ENCODE measurements at regions not wholly inside any gene's neighbourhood (a gene's known extent, or its start where the extent isn't known, plus 50 kb on each side); places are given as distances from the start of the nearest gene placed in this dataset.

DNA sequence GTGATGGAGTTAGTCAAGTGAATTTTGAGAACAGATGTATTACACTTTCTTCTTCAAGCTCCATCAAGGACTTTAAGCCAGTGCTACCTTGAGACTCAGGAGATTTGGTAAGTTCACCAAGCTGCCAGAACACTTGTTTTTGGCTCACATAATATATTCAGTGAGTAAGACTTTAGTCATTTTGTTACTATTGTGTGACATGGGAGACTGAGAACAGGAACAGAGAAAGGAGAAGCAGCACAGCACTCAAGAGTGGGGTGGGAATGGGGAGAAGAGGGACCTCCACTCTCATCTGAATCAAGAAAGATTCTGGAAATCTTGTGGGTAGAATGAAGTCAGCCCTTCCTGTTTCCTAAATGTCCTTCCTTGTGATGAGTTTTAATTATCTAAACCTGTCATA is 87.3 kb upstream of the TET2 start (continued):
- TF ChIP-seq, protein P1, sequence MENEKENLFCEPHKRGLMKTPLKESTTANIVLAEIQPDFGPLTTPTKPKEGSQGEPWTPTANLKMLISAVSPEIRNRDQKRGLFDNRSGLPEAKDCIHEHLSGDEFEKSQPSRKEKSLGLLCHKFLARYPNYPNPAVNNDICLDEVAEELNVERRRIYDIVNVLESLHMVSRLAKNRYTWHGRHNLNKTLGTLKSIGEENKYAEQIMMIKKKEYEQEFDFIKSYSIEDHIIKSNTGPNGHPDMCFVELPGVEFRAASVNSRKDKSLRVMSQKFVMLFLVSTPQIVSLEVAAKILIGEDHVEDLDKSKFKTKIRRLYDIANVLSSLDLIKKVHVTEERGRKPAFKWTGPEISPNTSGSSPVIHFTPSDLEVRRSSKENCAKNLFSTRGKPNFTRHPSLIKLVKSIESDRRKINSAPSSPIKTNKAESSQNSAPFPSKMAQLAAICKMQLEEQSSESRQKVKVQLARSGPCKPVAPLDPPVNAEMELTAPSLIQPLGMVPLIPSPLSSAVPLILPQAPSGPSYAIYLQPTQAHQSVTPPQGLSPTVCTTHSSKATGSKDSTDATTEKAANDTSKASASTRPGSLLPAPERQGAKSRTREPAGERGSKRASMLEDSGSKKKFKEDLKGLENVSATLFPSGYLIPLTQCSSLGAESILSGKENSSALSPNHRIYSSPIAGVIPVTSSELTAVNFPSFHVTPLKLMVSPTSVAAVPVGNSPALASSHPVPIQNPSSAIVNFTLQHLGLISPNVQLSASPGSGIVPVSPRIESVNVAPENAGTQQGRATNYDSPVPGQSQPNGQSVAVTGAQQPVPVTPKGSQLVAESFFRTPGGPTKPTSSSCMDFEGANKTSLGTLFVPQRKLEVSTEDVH (IDR thresholded peaks at IDR 0.05; ENCODE audit: low read depth, partially characterized antibody) = no peak
- TF ChIP-seq, protein P2, sequence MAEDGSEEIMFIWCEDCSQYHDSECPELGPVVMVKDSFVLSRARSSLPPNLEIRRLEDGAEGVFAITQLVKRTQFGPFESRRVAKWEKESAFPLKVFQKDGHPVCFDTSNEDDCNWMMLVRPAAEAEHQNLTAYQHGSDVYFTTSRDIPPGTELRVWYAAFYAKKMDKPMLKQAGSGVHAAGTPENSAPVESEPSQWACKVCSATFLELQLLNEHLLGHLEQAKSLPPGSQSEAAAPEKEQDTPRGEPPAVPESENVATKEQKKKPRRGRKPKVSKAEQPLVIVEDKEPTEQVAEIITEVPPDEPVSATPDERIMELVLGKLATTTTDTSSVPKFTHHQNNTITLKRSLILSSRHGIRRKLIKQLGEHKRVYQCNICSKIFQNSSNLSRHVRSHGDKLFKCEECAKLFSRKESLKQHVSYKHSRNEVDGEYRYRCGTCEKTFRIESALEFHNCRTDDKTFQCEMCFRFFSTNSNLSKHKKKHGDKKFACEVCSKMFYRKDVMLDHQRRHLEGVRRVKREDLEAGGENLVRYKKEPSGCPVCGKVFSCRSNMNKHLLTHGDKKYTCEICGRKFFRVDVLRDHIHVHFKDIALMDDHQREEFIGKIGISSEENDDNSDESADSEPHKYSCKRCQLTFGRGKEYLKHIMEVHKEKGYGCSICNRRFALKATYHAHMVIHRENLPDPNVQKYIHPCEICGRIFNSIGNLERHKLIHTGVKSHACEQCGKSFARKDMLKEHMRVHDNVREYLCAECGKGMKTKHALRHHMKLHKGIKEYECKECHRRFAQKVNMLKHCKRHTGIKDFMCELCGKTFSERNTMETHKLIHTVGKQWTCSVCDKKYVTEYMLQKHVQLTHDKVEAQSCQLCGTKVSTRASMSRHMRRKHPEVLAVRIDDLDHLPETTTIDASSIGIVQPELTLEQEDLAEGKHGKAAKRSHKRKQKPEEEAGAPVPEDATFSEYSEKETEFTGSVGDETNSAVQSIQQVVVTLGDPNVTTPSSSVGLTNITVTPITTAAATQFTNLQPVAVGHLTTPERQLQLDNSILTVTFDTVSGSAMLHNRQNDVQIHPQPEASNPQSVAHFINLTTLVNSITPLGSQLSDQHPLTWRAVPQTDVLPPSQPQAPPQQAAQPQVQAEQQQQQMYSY (CRISPR knock-in tag; IDR thresholded peaks at IDR 0.05) = no peak
- TF ChIP-seq POLR2AphosphoS5 (IDR thresholded peaks at IDR 0.05; ENCODE audit: low read length) (no peak), SIX5 (IDR thresholded peaks at IDR 0.05; ENCODE audit: low read depth, low read length, severe bottlenecking) (no peak), LARP7 (IDR thresholded peaks at IDR 0.05) (no peak), YBX1 (IDR thresholded peaks at IDR 0.05) (no peak), EZH2 (IDR thresholded peaks at IDR 0.05; ENCODE audit: borderline replicate concordance, control insufficient read depth, low read depth, low read length) (0 out of 2 replicates have a peak, but pooled peaks have one; percentile 50), YY1 (IDR thresholded peaks at IDR 0.05; ENCODE audit: low read depth, low read length) (no peak), ZSCAN29 (IDR thresholded peaks at IDR 0.05) (no peak), MXI1 (IDR thresholded peaks at IDR 0.05; ENCODE audit: low read depth, low read length) (no peak), PAX5 (IDR thresholded peaks at IDR 0.05; ENCODE audit: borderline replicate concordance, low read depth, low read length) (peak; percentile 63; the same call in 1 of the 2 replicates), RB1 (IDR thresholded peaks at IDR 0.05; ENCODE audit: borderline replicate concordance) (no peak)
- TF ChIP-seq, protein P3, sequence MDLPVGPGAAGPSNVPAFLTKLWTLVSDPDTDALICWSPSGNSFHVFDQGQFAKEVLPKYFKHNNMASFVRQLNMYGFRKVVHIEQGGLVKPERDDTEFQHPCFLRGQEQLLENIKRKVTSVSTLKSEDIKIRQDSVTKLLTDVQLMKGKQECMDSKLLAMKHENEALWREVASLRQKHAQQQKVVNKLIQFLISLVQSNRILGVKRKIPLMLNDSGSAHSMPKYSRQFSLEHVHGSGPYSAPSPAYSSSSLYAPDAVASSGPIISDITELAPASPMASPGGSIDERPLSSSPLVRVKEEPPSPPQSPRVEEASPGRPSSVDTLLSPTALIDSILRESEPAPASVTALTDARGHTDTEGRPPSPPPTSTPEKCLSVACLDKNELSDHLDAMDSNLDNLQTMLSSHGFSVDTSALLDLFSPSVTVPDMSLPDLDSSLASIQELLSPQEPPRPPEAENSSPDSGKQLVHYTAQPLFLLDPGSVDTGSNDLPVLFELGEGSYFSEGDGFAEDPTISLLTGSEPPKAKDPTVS (IDR thresholded peaks at IDR 0.05; ENCODE audit: low read depth, low read length) = no peak
- TF ChIP-seq, protein P4, sequence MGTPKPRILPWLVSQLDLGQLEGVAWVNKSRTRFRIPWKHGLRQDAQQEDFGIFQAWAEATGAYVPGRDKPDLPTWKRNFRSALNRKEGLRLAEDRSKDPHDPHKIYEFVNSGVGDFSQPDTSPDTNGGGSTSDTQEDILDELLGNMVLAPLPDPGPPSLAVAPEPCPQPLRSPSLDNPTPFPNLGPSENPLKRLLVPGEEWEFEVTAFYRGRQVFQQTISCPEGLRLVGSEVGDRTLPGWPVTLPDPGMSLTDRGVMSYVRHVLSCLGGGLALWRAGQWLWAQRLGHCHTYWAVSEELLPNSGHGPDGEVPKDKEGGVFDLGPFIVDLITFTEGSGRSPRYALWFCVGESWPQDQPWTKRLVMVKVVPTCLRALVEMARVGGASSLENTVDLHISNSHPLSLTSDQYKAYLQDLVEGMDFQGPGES (IDR thresholded peaks at IDR 0.05) = no peak
- TF ChIP-seq, protein P5, sequence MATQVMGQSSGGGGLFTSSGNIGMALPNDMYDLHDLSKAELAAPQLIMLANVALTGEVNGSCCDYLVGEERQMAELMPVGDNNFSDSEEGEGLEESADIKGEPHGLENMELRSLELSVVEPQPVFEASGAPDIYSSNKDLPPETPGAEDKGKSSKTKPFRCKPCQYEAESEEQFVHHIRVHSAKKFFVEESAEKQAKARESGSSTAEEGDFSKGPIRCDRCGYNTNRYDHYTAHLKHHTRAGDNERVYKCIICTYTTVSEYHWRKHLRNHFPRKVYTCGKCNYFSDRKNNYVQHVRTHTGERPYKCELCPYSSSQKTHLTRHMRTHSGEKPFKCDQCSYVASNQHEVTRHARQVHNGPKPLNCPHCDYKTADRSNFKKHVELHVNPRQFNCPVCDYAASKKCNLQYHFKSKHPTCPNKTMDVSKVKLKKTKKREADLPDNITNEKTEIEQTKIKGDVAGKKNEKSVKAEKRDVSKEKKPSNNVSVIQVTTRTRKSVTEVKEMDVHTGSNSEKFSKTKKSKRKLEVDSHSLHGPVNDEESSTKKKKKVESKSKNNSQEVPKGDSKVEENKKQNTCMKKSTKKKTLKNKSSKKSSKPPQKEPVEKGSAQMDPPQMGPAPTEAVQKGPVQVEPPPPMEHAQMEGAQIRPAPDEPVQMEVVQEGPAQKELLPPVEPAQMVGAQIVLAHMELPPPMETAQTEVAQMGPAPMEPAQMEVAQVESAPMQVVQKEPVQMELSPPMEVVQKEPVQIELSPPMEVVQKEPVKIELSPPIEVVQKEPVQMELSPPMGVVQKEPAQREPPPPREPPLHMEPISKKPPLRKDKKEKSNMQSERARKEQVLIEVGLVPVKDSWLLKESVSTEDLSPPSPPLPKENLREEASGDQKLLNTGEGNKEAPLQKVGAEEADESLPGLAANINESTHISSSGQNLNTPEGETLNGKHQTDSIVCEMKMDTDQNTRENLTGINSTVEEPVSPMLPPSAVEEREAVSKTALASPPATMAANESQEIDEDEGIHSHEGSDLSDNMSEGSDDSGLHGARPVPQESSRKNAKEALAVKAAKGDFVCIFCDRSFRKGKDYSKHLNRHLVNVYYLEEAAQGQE (IDR thresholded peaks at IDR 0.05; ENCODE audit: low read depth, low read length) = no peak
- TF ChIP-seq, protein P6, sequence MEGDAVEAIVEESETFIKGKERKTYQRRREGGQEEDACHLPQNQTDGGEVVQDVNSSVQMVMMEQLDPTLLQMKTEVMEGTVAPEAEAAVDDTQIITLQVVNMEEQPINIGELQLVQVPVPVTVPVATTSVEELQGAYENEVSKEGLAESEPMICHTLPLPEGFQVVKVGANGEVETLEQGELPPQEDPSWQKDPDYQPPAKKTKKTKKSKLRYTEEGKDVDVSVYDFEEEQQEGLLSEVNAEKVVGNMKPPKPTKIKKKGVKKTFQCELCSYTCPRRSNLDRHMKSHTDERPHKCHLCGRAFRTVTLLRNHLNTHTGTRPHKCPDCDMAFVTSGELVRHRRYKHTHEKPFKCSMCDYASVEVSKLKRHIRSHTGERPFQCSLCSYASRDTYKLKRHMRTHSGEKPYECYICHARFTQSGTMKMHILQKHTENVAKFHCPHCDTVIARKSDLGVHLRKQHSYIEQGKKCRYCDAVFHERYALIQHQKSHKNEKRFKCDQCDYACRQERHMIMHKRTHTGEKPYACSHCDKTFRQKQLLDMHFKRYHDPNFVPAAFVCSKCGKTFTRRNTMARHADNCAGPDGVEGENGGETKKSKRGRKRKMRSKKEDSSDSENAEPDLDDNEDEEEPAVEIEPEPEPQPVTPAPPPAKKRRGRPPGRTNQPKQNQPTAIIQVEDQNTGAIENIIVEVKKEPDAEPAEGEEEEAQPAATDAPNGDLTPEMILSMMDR (IDR thresholded peaks at IDR 0.05 in 2 of 3, conservative IDR thresholded peaks at IDR 0.05 in 1 of 3; ENCODE audit: control insufficient read depth in 2 of 3, extremely low read depth in 1 of 3, insufficient read depth in 1 of 3, low read depth in 3 of 3, low read length in 3 of 3) = no peak

Measured in GM12878 (cell line).